Stomach (tissue), 4 donors: ENCODE measurements at regions not wholly inside any gene's neighbourhood (a gene's known extent, or its start where the extent isn't known, plus 50 kb on each side); places are given as distances from the start of the nearest gene placed in this dataset.

Source experiments
- CTCF ChIP-seq, 7 experiments: fragments of 450-650 bp in 4 of 7; fragments of 200-600 bp in 3 of 7; sonication (generic) in 3 of 7; IDR thresholded peaks; one replicate each; pipeline ENCODE4 v1.5.1; 2016 to 2019; ENCODE audit warnings: antibody characterized with exemption in 7 of 7, control low read depth in 2 of 7, mild to moderate bottlenecking in 1 of 7
- POLR2A ChIP-seq, 4 donors: fragments of 450-650 bp; IDR thresholded peaks; one replicate each; pipeline ENCODE4 v1.6.1; 2016; ENCODE audit warnings: antibody characterized with exemption in 4 of 4, control low read depth in 2 of 4, mild to moderate bottlenecking in 1 of 4, moderate library complexity in 1 of 4
- POLR2AphosphoS5 ChIP-seq, 3 donors: sonication (generic); formaldehyde crosslinking; IDR thresholded peaks; one replicate each; pipeline ENCODE4 v1.6.1; 2016; ENCODE audit warnings: antibody characterized with exemption in 3 of 3

GRCh38 chr13:88188986-88189385 is 517.8 kb downstream of the SLITRK5 start:
- TF ChIP-seq CTCF (IDR thresholded peaks at IDR 0.05) = no peak
- no peak for TF ChIP-seq POLR2AphosphoS5 (IDR thresholded peaks at IDR 0.05)
- no peak for TF ChIP-seq POLR2A (IDR thresholded peaks at IDR 0.05)
